Stomach (tissue), 8 donors: ENCODE measurements at regions not wholly inside any gene's neighbourhood (a gene's known extent, or its start where the extent isn't known, plus 50 kb on each side); places are given as distances from the start of the nearest gene placed in this dataset.

Source experiments
- DNase-seq, 2 donors: peaks; one replicate each; pipeline versions ENCODE4 v3.0.0 to v3.0.0-alpha.2; 2013 to 2019
- H3K27ac ChIP-seq, 5 donors: fragments of 200-600 bp in 4 of 5; sonication (generic) in 4 of 5; one replicate each; pipeline ENCODE4 v1.5.1; 2013 to 2019; ENCODE audit warnings: mild to moderate bottlenecking in 1 of 5, moderate library complexity in 1 of 5
- H3K27me3 ChIP-seq, 3 donors: fragments of 200-600 bp; sonication (generic); one replicate each; pipeline ENCODE4 v1.5.1; 2017 to 2019; ENCODE audit warnings: mixed run types in 1 of 3
- H3K36me3 ChIP-seq, 4 donors: fragments of 200-600 bp; sonication (generic); 1 replicate in 3 of 4; 2 replicates in 1 of 4; pipeline ENCODE4 v1.5.1; 2016 to 2019
- H3K4me1 ChIP-seq, 4 donors: fragments of 200-600 bp; sonication (generic); one replicate each; pipeline ENCODE4 v1.5.1; 2016 to 2019
- H3K4me3 ChIP-seq, 4 donors: fragments of 200-600 bp; sonication (generic) in 3 of 4; one replicate each; pipeline ENCODE4 v1.5.1; 2016 to 2019; ENCODE audit warnings: mild to moderate bottlenecking in 1 of 4
- H3K9me3 ChIP-seq, 4 donors: fragments of 200-600 bp; sonication (generic); one replicate each; pipeline ENCODE4 v1.5.1; 2016 to 2019
- EP300 ChIP-seq: sonication (generic); formaldehyde crosslinking; IDR thresholded peaks from one replicate; pipeline ENCODE4 v1.6.1; 2017; ENCODE audit warnings: antibody characterized with exemption
- POLR2A ChIP-seq, 4 donors: fragments of 450-650 bp; IDR thresholded peaks; one replicate each; pipeline ENCODE4 v1.6.1; 2016; ENCODE audit warnings: antibody characterized with exemption in 4 of 4, control low read depth in 2 of 4, mild to moderate bottlenecking in 1 of 4, moderate library complexity in 1 of 4
- POLR2AphosphoS5 ChIP-seq, 3 donors: sonication (generic); formaldehyde crosslinking; IDR thresholded peaks; one replicate each; pipeline ENCODE4 v1.6.1; 2016; ENCODE audit warnings: antibody characterized with exemption in 3 of 3
- WGBS, 5 donors: extraction: QIAGEN DNeasy Blood & Tissue Kit in 3 of 5; methylation state at CpG; one replicate each; pipeline versions ENCODE4 v1.1.5 to v1.1.7; 2013 to 2018; 5-methylcytosine and 5-hydroxymethylcytosine counted together
- intact Hi-C: fragments of 100-400 bp; cut with DNase I; formaldehyde crosslinking; loops from one replicate; pipeline ENCODE4 v1.15.1; 2023; ENCODE audit warnings: low total_unique reads
- TF ChIP-seq, protein P1 (sequence below), 7 experiments: fragments of 450-650 bp in 4 of 7; fragments of 200-600 bp in 3 of 7; sonication (generic) in 3 of 7; IDR thresholded peaks; one replicate each; pipeline ENCODE4 v1.5.1; 2016 to 2019; ENCODE audit warnings: antibody characterized with exemption in 7 of 7, control low read depth in 2 of 7, mild to moderate bottlenecking in 1 of 7
- donor health status: healthy with polysubstance abuse.
- donor health status: Bipolar disorder and iron deficiency.
- donor health status: healthy.

DNA sequence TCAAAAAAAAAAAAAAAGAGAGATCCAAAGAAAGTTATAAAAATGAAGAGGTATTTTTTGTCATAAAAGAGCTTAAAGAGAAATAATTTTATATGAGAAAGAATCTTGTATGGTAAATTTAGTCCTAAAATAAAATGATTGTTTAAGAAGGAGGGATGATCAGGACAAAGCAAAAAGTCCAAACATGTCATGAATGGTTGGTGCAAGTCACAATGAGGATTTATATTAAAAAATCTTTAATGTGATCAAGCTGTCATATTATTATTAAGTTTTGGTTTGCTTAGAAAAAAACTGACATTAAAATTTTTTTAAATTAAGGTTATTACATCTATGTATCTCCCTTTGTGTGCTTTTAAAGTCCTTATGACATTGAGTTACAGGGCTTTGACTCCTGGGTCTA, 220.4 kb downstream of the TMEM26 start:
- Histone ChIP-seq H3K4me1 (no peaks in the 10 kb centered on the region), H3K27ac (no peak overlapping the region), H3K36me3 (no peaks in the 10 kb centered on the region), H3K4me3 (no peak overlapping the region), H3K9me3 (peaks cover 0 to 7% (median 2%) of the 10 kb centered on the region in 4 donors), H3K27me3 (no peaks in the 10 kb centered on the region)
- DNase-seq, result no peak
- TF ChIP-seq, protein P1, sequence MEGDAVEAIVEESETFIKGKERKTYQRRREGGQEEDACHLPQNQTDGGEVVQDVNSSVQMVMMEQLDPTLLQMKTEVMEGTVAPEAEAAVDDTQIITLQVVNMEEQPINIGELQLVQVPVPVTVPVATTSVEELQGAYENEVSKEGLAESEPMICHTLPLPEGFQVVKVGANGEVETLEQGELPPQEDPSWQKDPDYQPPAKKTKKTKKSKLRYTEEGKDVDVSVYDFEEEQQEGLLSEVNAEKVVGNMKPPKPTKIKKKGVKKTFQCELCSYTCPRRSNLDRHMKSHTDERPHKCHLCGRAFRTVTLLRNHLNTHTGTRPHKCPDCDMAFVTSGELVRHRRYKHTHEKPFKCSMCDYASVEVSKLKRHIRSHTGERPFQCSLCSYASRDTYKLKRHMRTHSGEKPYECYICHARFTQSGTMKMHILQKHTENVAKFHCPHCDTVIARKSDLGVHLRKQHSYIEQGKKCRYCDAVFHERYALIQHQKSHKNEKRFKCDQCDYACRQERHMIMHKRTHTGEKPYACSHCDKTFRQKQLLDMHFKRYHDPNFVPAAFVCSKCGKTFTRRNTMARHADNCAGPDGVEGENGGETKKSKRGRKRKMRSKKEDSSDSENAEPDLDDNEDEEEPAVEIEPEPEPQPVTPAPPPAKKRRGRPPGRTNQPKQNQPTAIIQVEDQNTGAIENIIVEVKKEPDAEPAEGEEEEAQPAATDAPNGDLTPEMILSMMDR (IDR thresholded peaks at IDR 0.05), result no peak
- TF ChIP-seq EP300, result no peak
- TF ChIP-seq POLR2AphosphoS5 (IDR thresholded peaks at IDR 0.05), result no peak
- no peak for TF ChIP-seq POLR2A (IDR thresholded peaks at IDR 0.05)
- intact Hi-C loops, result no loop called here

DNA sequence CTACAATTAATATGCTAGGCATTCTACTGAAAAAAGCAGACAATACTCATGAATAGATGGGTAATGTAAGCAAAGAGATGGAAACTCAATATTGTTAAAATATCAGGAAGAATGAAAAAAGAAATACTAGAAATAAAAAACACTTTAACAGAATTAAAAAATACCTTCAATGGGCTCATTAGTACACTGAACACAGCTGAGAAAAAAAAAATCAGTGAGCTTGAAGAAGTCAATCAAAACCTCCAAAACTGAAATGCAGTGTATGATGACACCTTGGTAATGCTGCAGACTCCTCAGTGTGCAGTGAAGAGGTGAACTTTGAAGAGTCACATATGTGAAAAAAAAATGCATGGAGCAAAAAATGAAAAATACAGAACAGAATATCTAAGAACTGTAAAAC, 227.2 kb downstream of the TMEM26 start:
- H3K27me3 ChIP-seq, result no peaks in the 10 kb centered on the region
- no peaks in the 10 kb centered on the region for H3K36me3 ChIP-seq
- H3K4me3 ChIP-seq, result no peak overlapping the region
- intact Hi-C loops, result no loop called here
- H3K9me3 ChIP-seq, result peaks cover 0 to 16% (median 7%) of the 10 kb centered on the region in 4 donors
- no peaks in the 10 kb centered on the region for H3K4me1 ChIP-seq
- H3K27ac ChIP-seq, result no peak overlapping the region
- no peak for DNase-seq
- no peak for TF ChIP-seq EP300
- TF ChIP-seq POLR2AphosphoS5 (IDR thresholded peaks at IDR 0.05), result no peak
- TF ChIP-seq, protein P1 (IDR thresholded peaks at IDR 0.05), result no peak
- no peak for TF ChIP-seq POLR2A (IDR thresholded peaks at IDR 0.05)

DNA sequence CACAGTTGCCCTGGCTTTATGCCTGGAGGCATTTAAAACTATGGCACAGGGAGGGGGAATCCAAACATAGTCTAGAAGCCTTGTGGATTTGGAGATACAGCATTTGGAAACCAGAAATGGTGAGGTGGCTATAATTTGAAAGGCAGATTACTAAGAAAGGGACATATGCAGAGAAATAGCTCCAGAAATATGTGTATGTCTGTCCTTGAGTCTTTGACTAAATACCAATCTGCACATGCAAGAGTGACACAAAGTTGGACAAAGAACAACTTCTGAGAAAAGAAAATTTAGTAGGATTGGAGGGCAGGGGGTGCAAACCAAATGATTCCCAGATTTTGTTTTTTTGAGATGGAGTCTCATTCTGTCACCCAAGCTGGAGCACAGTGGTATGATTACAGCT, 229.6 kb downstream of the TMEM26 start:
- no peaks in the 10 kb centered on the region for H3K27me3 ChIP-seq
- H3K4me3 ChIP-seq, result no peak overlapping the region
- H3K9me3 ChIP-seq, result peaks cover 0 to 16% (median 7%) of the 10 kb centered on the region in 4 donors
- intact Hi-C loops, result no loop called here
- H3K4me1 ChIP-seq, result no peaks in the 10 kb centered on the region
- no peaks in the 10 kb centered on the region for H3K36me3 ChIP-seq
- no peak overlapping the region for H3K27ac ChIP-seq
- no peak for DNase-seq
- TF ChIP-seq, protein P1 (IDR thresholded peaks at IDR 0.05), result no peak
- no peak for TF ChIP-seq POLR2A (IDR thresholded peaks at IDR 0.05)
- TF ChIP-seq EP300, result no peak
- no peak for TF ChIP-seq POLR2AphosphoS5 (IDR thresholded peaks at IDR 0.05)

DNA sequence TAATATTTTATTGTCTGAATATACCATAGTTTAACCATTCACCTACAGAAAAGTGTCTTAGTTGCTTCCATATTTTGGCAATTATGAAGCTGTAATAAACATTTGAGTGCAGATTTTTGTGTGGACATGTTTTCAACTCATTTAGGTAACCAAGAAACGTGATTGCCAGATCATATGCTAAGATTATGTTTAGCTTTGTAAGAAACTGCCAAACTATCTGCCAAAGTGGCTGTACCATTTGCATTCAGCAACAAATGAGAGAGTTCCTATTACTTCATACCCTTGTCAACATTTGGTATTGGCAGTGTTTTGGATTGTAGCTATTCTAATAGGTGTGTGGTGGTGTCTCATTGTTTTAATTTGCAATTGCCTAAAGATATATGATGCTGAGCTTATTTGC, 233.5 kb downstream of the TMEM26 start:
- 41 to 80% (median 66%) methylated on average over 1 of the region's 1 CpG for WGBS, 5 donors

More for the DNA sequence above, 233.5 kb downstream of the TMEM26 start:
- no peak overlapping the region for H3K4me3 ChIP-seq
- no peaks in the 10 kb centered on the region for H3K36me3 ChIP-seq
- no peaks in the 10 kb centered on the region for H3K27me3 ChIP-seq
- TF ChIP-seq, protein P1 (IDR thresholded peaks at IDR 0.05), result no peak
- no peak for TF ChIP-seq POLR2A (IDR thresholded peaks at IDR 0.05)
- no peak for TF ChIP-seq POLR2AphosphoS5 (IDR thresholded peaks at IDR 0.05)
- no peak for TF ChIP-seq EP300
- peaks cover 0 to 4% (median 0%) of the 10 kb centered on the region in 4 donors for H3K9me3 ChIP-seq
- DNase-seq, result no peak
- H3K27ac ChIP-seq, result no peak overlapping the region
- no peaks in the 10 kb centered on the region for H3K4me1 ChIP-seq
- intact Hi-C loops, result no loop called here
